ENCODE measurements at regions not wholly inside any gene's neighbourhood (a gene's known extent, or its start where the extent isn't known, plus 50 kb on each side); places are given as distances from the start of the nearest gene placed in this dataset.
A peak's percentile ranks its signal among the peaks of the same experiment; 100 is the strongest.

- H3K4me3 Mint-ChIP-seq: no peak overlapping the region
- no peaks in the 10 kb centered on the region for H3K9me3 ChIP-seq (ENCODE audit: control insufficient read depth in 1 of 2, insufficient read depth in 1 of 2, low read length in 2 of 2)
- no peak for DNase-seq
- ATAC-seq (ENCODE audit: poor library complexity): no peak
- H3K27ac ChIP-seq (ENCODE audit: low read depth in 1 of 2, low read length in 2 of 2): peak overlapping the region; percentile 93 to 99
- peaks cover 91% of the 10 kb centered on the region for H3K4me1 ChIP-seq (ENCODE audit: insufficient read depth, low read length)
- no peaks in the 10 kb centered on the region for H3K9me3 Mint-ChIP-seq
- CTCF ChIA-PET: no interaction called here
- H3K4me1 Mint-ChIP-seq (ENCODE audit: low read depth): peaks cover 88% of the 10 kb centered on the region
- intact Hi-C loops (cut with DNase I, micrococcal nuclease): loop anchor here (2.0 to 10.0 kb wide), 3 partner anchors 48 to 132 kb away; partner anchors contain the start of gene TNRC6C (in 2 of the 2)
- H3K4me3 ChIP-seq (ENCODE audit: low read length): no peak overlapping the region
- peaks cover 4% of the 10 kb centered on the region for H3K36me3 Mint-ChIP-seq (ENCODE audit: low read depth)
- no peaks in the 10 kb centered on the region for H3K27me3 ChIP-seq (ENCODE audit: control insufficient read depth in 1 of 2, insufficient read depth in 2 of 2, low read length in 2 of 2)
- no peak for TF ChIP-seq CTCF (IDR thresholded peaks at IDR 0.05)
- no peaks in the 10 kb centered on the region for H3K36me3 ChIP-seq (ENCODE audit: insufficient read depth, low read length)
- H3K27ac Mint-ChIP-seq: peak overlapping the region; percentile 97
- POLR2A ChIA-PET: interaction anchor here (1.0 to 3.6 kb wide), 5 partner anchors 75 to 217 kb away, joined by 3 to 120 read pairs (median 13); partner anchors contain the start of gene TNRC6C
- H3K27me3 Mint-ChIP-seq: no peaks in the 10 kb centered on the region
Measured at GRCh38 chr17:77883213-77883650, 75.3 kb upstream of the TNRC6C start.

- H3K27me3 Mint-ChIP-seq: no peaks in the 10 kb centered on the region
- no peaks in the 10 kb centered on the region for H3K9me3 Mint-ChIP-seq
- Histone ChIP-seq H3K4me1 (ENCODE audit: insufficient read depth, low read length) (peaks cover 90% of the 10 kb centered on the region), H3K36me3 (ENCODE audit: insufficient read depth, low read length) (no peaks in the 10 kb centered on the region), H3K9me3 (ENCODE audit: control insufficient read depth in 1 of 2, insufficient read depth in 1 of 2, low read length in 2 of 2) (no peaks in the 10 kb centered on the region), H3K27ac (ENCODE audit: low read depth in 1 of 2, low read length in 2 of 2) (peak overlapping the region; percentile 93 to 99), H3K27me3 (ENCODE audit: control insufficient read depth in 1 of 2, insufficient read depth in 2 of 2, low read length in 2 of 2) (no peaks in the 10 kb centered on the region), H3K4me3 (ENCODE audit: low read length) (no peak overlapping the region)
- ChIA-PET POLR2A (interaction anchor here (2.0 kb wide), 1 partner anchor 74 kb away, joined by 25 read pairs; the partner anchor contains the start of gene TNRC6C), CTCF (no interaction called here)
- no peak for ATAC-seq (ENCODE audit: poor library complexity)
- H3K4me1 Mint-ChIP-seq (ENCODE audit: low read depth): peaks cover 85% of the 10 kb centered on the region
- H3K27ac Mint-ChIP-seq: peak overlapping the region; percentile 97
- peak in 7 of 14 experiments; percentile 28 to 74 (median 54) for DNase-seq
- peaks cover 4% of the 10 kb centered on the region for H3K36me3 Mint-ChIP-seq (ENCODE audit: low read depth)
- intact Hi-C loops (cut with DNase I, micrococcal nuclease): loop anchor here (10.0 kb wide), 2 partner anchors 49 to 131 kb away; no protein-coding TSS in a partner anchor
- H3K4me3 Mint-ChIP-seq: peak overlapping the region; percentile 77
- no peak for TF ChIP-seq CTCF (IDR thresholded peaks at IDR 0.05)
Measured at GRCh38 chr17:77884019-77884418, 74.5 kb upstream of the TNRC6C start.

GRCh38 chr17:77884967-77885641 lies 73.4 kb upstream of the TNRC6C start:
- peaks cover 80% of the 10 kb centered on the region for H3K4me1 ChIP-seq (ENCODE audit: insufficient read depth, low read length)
- Mint-ChIP-seq H3K27ac (peak overlapping the region; percentile 99), H3K4me1 (ENCODE audit: low read depth) (peaks cover 78% of the 10 kb centered on the region), H3K9me3 (no peaks in the 10 kb centered on the region), H3K27me3 (no peaks in the 10 kb centered on the region), H3K4me3 (peak overlapping the region; percentile 15), H3K36me3 (ENCODE audit: low read depth) (peaks cover 4% of the 10 kb centered on the region)
- H3K36me3 ChIP-seq (ENCODE audit: insufficient read depth, low read length): no peaks in the 10 kb centered on the region
- no peak for TF ChIP-seq CTCF (IDR thresholded peaks at IDR 0.05)
- POLR2A ChIA-PET: interaction anchor here (0.5 to 2.0 kb wide), 2 partner anchors 73 to 495 kb away, joined by 3 to 25 read pairs; partner anchors contain the start of gene TNRC6C
- H3K27ac ChIP-seq (ENCODE audit: low read depth in 1 of 2, low read length in 2 of 2): peak overlapping the region; percentile 22 to 99
- ATAC-seq (ENCODE audit: poor library complexity) (no peak), DNase-seq (peak in 1 of 14 experiments; percentile 24)
- H3K9me3 ChIP-seq (ENCODE audit: control insufficient read depth in 1 of 2, insufficient read depth in 1 of 2, low read length in 2 of 2): no peaks in the 10 kb centered on the region
- intact Hi-C loops (cut with DNase I, micrococcal nuclease): loop anchor here (5.0 to 10.0 kb wide), 3 partner anchors 50 to 218 kb away; no protein-coding TSS in a partner anchor
- CTCF ChIA-PET: no interaction called here
- H3K4me3 ChIP-seq (ENCODE audit: low read length): no peak overlapping the region
- no peaks in the 10 kb centered on the region for H3K27me3 ChIP-seq (ENCODE audit: control insufficient read depth in 1 of 2, insufficient read depth in 2 of 2, low read length in 2 of 2)
